GM12878 (cell line): ENCODE measurements at regions not wholly inside any gene's neighbourhood (a gene's known extent, or its start where the extent isn't known, plus 50 kb on each side); places are given as distances from the start of the nearest gene placed in this dataset.

Experiments
- ATAC-seq: fragments of 200-7000 bp; cut with Tn5 transposase; 3 replicates; pipeline ENCODE4 v1.9.1; 2020; ENCODE audit warnings: mild to moderate bottlenecking, moderate library complexity
- BruUV-seq: library from RNA; stranded (reverse); fragments of 400-500 nt; replicated peaks from 2 replicates; lab custom pipeline; 2021; lab: Mats Ljungman, UMichigan
- CTCF ChIA-PET: fragments of 300-600 bp; sonication (Branson Sonifier 250); formaldehyde crosslinking; extraction: SDS; loops from one replicate; lab custom pipeline; 2021; ENCODE audit warnings: inconsistent platforms; lab: Yijun Ruan, JAX
- POLR2A ChIA-PET: fragments of 350-600 bp; formaldehyde crosslinking; extraction: SDS; loops from one replicate; lab custom pipeline; 2021; ENCODE audit warnings: inconsistent platforms; lab: Charles Lee
- RAD21 ChIA-PET: fragments of 300-600 bp; sonication (Branson Sonifier 250); formaldehyde crosslinking; loops from one replicate; lab custom pipeline; 2023; ENCODE audit warnings: antibody characterized with exemption; ENCODE audit not compliant: unreplicated experiment; lab: Charles Lee
- SMC1A ChIA-PET: fragments of 300-600 bp; sonication (Branson Sonifier 250); formaldehyde crosslinking; loops from one replicate; lab custom pipeline; 2023; ENCODE audit not compliant: unreplicated experiment, uncharacterized antibody; lab: Charles Lee
- DNase-seq: peaks from one replicate; pipeline ENCODE4 v3.0.0-alpha.2; 2011; ENCODE audit warnings: low read depth, low spot score
- FAIRE-seq: peaks from 3 replicates; lab custom pipeline; 2011; peaks lifted over from hg19 to GRCh38; lab: Jason Lieb, UNC
- H2AFZ ChIP-seq: 2 replicates; pipeline ENCODE4 v1.6.0; 2011; ENCODE audit warnings: low read depth, low read length, control low read depth; ENCODE audit not compliant: control insufficient read depth
- H3K27ac ChIP-seq: 2 replicates; pipeline ENCODE4 v1.5.1; 2011; ENCODE audit warnings: control low read depth; ENCODE audit not compliant: control insufficient read depth, insufficient read depth
- H3K27me3 ChIP-seq, 2 experiments: replicated peaks in 1 of 2; 2 replicates each; pipeline versions ENCODE4 v1.6.0 to v1.6.1; 2011; ENCODE audit warnings: low read length in 1 of 2; ENCODE audit not compliant: control insufficient read depth in 2 of 2, insufficient read depth in 2 of 2
- H3K36me3 ChIP-seq, 2 experiments: 2 replicates each; pipeline ENCODE4 v1.5.1; 2011; ENCODE audit warnings: low read length in 1 of 2; ENCODE audit not compliant: control insufficient read depth in 2 of 2, insufficient read depth in 2 of 2
- H3K4me1 ChIP-seq: 2 replicates; pipeline ENCODE4 v1.6.1; 2011; ENCODE audit warnings: mild to moderate bottlenecking, low read length, moderate library complexity, mixed read lengths; ENCODE audit not compliant: control insufficient read depth, insufficient read depth
- H3K4me2 ChIP-seq: 2 replicates; pipeline ENCODE4 v1.6.0; 2011; ENCODE audit warnings: control low read depth; ENCODE audit not compliant: control insufficient read depth, insufficient read depth
- H3K4me3 ChIP-seq: fragments of 200-600 bp; sonication (generic); 2 replicates; pipeline ENCODE4 v1.5.1; 2016
- H3K79me2 ChIP-seq: 2 replicates; pipeline ENCODE4 v1.6.0; 2011; ENCODE audit warnings: low read length; ENCODE audit not compliant: control insufficient read depth, insufficient read depth
- H3K9ac ChIP-seq: 2 replicates; pipeline ENCODE4 v1.8.0; 2011; ENCODE audit warnings: low read length, control low read depth, mixed read lengths; ENCODE audit not compliant: control insufficient read depth, insufficient read depth
- H3K9me3 ChIP-seq: replicated peaks from 3 replicates; pipeline ENCODE4 v1.5.1; 2011; ENCODE audit warnings: mild to moderate bottlenecking, low read length; ENCODE audit not compliant: control insufficient read depth, insufficient read depth
- H4K20me1 ChIP-seq: 2 replicates; pipeline ENCODE4 v1.6.0; 2011; ENCODE audit not compliant: control insufficient read depth, insufficient read depth
- ATF7 ChIP-seq: fragments of 450-650 bp; IDR thresholded peaks from 2 replicates; pipeline ENCODE4 v1.6.1; 2016; ENCODE audit warnings: low read depth, mild to moderate bottlenecking
- CHD1 ChIP-seq: IDR thresholded peaks from 2 replicates; pipeline ENCODE4 v1.6.1; 2012; ENCODE audit warnings: low read depth, low read length, improper control_type of control experiment
- EP300 ChIP-seq, 2 experiments: fragments of 150-350 bp in 1 of 2; IDR thresholded peaks; 2 replicates each; pipeline ENCODE4 v1.6.1; 2011 to 2012; ENCODE audit warnings: low read depth in 2 of 2, low read length in 2 of 2, borderline replicate concordance in 1 of 2, improper control_type of control experiment in 1 of 2, inconsistent platforms in 1 of 2; ENCODE audit not compliant: control insufficient read depth in 1 of 2
- ESRRA ChIP-seq: IDR thresholded peaks from 2 replicates; pipeline ENCODE4 v1.6.1; 2012; ENCODE audit warnings: mild to moderate bottlenecking, low read length, improper control_type of control experiment
- ETV6 ChIP-seq, 2 experiments: fragments of 450-650 bp in 1 of 2; IDR thresholded peaks in 1 of 2; conservative IDR thresholded peaks in 1 of 2; 2 replicates each; pipeline ENCODE4 v1.6.1; 2014; ENCODE audit warnings: antibody characterized with exemption in 1 of 2, borderline replicate concordance in 1 of 2, low read depth in 1 of 2, mild to moderate bottlenecking in 1 of 2, moderate library complexity in 1 of 2
- HDAC2 ChIP-seq: fragments of 200-600 bp; sonication (generic); IDR thresholded peaks from 2 replicates; pipeline ENCODE4 v1.6.1; 2017
- IKZF1 ChIP-seq: fragments of 450-650 bp; conservative IDR thresholded peaks from 2 replicates; pipeline ENCODE4 v1.6.1; 2017; ENCODE audit warnings: antibody characterized with exemption, mild to moderate bottlenecking
- IKZF2 ChIP-seq, 2 experiments: fragments of 450-650 bp; IDR thresholded peaks; 2 replicates each; pipeline ENCODE4 v1.6.1; 2017; ENCODE audit warnings: mild to moderate bottlenecking in 2 of 2, moderate library complexity in 2 of 2
- MTA2 ChIP-seq: fragments of 450-650 bp; IDR thresholded peaks from 2 replicates; pipeline ENCODE4 v1.6.1; 2016; ENCODE audit warnings: low read depth, mild to moderate bottlenecking, moderate library complexity
- RB1 ChIP-seq: fragments of 450-650 bp; formaldehyde crosslinking; IDR thresholded peaks from 2 replicates; pipeline ENCODE4 v1.6.1; 2017; ENCODE audit warnings: mild to moderate bottlenecking, borderline replicate concordance
- RELB ChIP-seq: fragments of 450-650 bp; IDR thresholded peaks from 2 replicates; pipeline ENCODE4 v1.6.1; 2017; ENCODE audit warnings: low read depth, mild to moderate bottlenecking, moderate library complexity
- SPI1 ChIP-seq: IDR thresholded peaks from 2 replicates; pipeline ENCODE4 v1.6.1; 2011; ENCODE audit warnings: low read depth, mild to moderate bottlenecking, low read length, moderate library complexity, borderline replicate concordance; ENCODE audit not compliant: insufficient read depth
- YY1 ChIP-seq: IDR thresholded peaks from 2 replicates; pipeline ENCODE4 v1.6.1; 2011; ENCODE audit warnings: low read depth, mild to moderate bottlenecking, low read length
- ZNF217 ChIP-seq: fragments of 450-650 bp; IDR thresholded peaks from 2 replicates; pipeline ENCODE4 v1.6.1; 2017; ENCODE audit warnings: antibody characterized with exemption, mild to moderate bottlenecking
- WGBS: methylation state at CpG from one replicate; pipeline ENCODE4 v1.1.6; 2016; ENCODE audit warnings: low lambda C conversion rate; ENCODE audit not compliant: insufficient replicate concordance, insufficient coverage; ENCODE audit errors: missing lambda C conversion rate; 5-methylcytosine and 5-hydroxymethylcytosine counted together
- in situ Hi-C: fragments of 300-500 bp; cut with MboI; formaldehyde crosslinking; loops from 9 replicates; pipeline ENCODE4 v1.14.3; 2018; ENCODE audit warnings: mixed read lengths
- intact Hi-C: fragments of 100-400 bp; cut with micrococcal nuclease; formaldehyde crosslinking; loops from one replicate; pipeline ENCODE4 v1.14.2; 2022; ENCODE audit not compliant: unreplicated experiment

GRCh38 chr12:83960767-83961166 is 951.8 kb downstream of the SLC6A15 start:
- H2AFZ ChIP-seq: no peak overlapping the region
- CTCF ChIA-PET: interaction anchor here (0.6 to 2.0 kb wide), 3 partner anchors 9 to 1184 kb away, joined by 3 to 5 read pairs (median 4); no protein-coding TSS in a partner anchor
- no peaks in the 10 kb centered on the region for H3K79me2 ChIP-seq
- SMC1A ChIA-PET: interaction anchor here (1.4 to 3.0 kb wide), 3 partner anchors 8 to 10 kb away, joined by 4 to 14 read pairs (median 10); no protein-coding TSS in a partner anchor
- 0% methylated on average over 1 of the region's 1 CpG for WGBS
- H3K36me3 ChIP-seq: no peaks in the 10 kb centered on the region
- H3K9me3 ChIP-seq: no peaks in the 10 kb centered on the region
- BruUV-seq: no TSS peak
- no peak overlapping the region for H3K9ac ChIP-seq
- DNase-seq: no peak
- no peak for FAIRE-seq
- TF ChIP-seq ESRRA (no peak), IKZF2 (IDR thresholded peaks at IDR 0.05) (no peak)
- no peak overlapping the region for H3K4me2 ChIP-seq
- H3K27me3 ChIP-seq: no peaks in the 10 kb centered on the region
- POLR2A ChIA-PET: no interaction called here
- H4K20me1 ChIP-seq: no peaks in the 10 kb centered on the region
- no peak overlapping the region for H3K4me3 ChIP-seq
- no peak overlapping the region for H3K27ac ChIP-seq
- ATAC-seq: no peak
- intact Hi-C loops (no loop called here), in situ Hi-C loops (no loop called here)
- RAD21 ChIA-PET: interaction anchor here (0.6 to 2.5 kb wide), 2 partner anchors 8 to 22 kb away, joined by 3 to 6 read pairs; no protein-coding TSS in a partner anchor
- no peaks in the 10 kb centered on the region for H3K4me1 ChIP-seq

GRCh38 chr12:83958997-83959396 is 953.6 kb downstream of the SLC6A15 start:
- CTCF ChIA-PET: interaction anchor here (1.2 to 1.8 kb wide), 2 partner anchors 136 to 1273 kb away, joined by 3 to 5 read pairs; partner anchors contain the start of gene TMTC2
- no peaks in the 10 kb centered on the region for H3K4me1 ChIP-seq
- peak; percentile 5 for DNase-seq
- H3K4me2 ChIP-seq: no peak overlapping the region
- SMC1A ChIA-PET: interaction anchor here (0.6 to 3.0 kb wide), 4 partner anchors 9 to 18 kb away, joined by 3 to 14 read pairs (median 4); no protein-coding TSS in a partner anchor
- peak; percentile 91 for ATAC-seq
- H2AFZ ChIP-seq: no peak overlapping the region
- intact Hi-C loops: loop anchor here (10.0 kb wide), 1 partner anchor 1274 kb away; the partner anchor contains the start of gene TMTC2
- no peaks in the 10 kb centered on the region for H4K20me1 ChIP-seq
- POLR2A ChIA-PET: no interaction called here
- H3K9ac ChIP-seq: no peak overlapping the region
- no peak overlapping the region for H3K27ac ChIP-seq
- H3K27me3 ChIP-seq: no peaks in the 10 kb centered on the region
- BruUV-seq: no TSS peak
- H3K4me3 ChIP-seq: no peak overlapping the region
- H3K36me3 ChIP-seq: no peaks in the 10 kb centered on the region
- FAIRE-seq: no peak
- RAD21 ChIA-PET: interaction anchor here (1.5 to 2.5 kb wide), 4 partner anchors 10 to 133 kb away, joined by 3 to 6 read pairs (median 4); no protein-coding TSS in a partner anchor
- 0% methylated on average over 2 of the region's 2 CpGs for WGBS
- no peaks in the 10 kb centered on the region for H3K9me3 ChIP-seq
- no peaks in the 10 kb centered on the region for H3K79me2 ChIP-seq
- in situ Hi-C loops: no loop called here
- TF ChIP-seq HDAC2: no peak
- TF ChIP-seq CHD1: no peak
- peak; percentile 61; the same call in 1 of the 2 replicates for TF ChIP-seq ZNF217
- peak; percentile 55; the same call in 1 of the 2 replicates for TF ChIP-seq MTA2
- TF ChIP-seq ESRRA: no peak
- no peak for TF ChIP-seq YY1
- peak; percentile 63 for TF ChIP-seq ATF7
- peak; percentile 75 to 78; a peak in 2 of 4 replicates for TF ChIP-seq IKZF2 (IDR thresholded peaks at IDR 0.05)
- no peak for TF ChIP-seq SPI1
- peak; percentile 74 for TF ChIP-seq IKZF1
- TF ChIP-seq ETV6 (conservative IDR thresholded peaks at IDR 0.05 in 1 of 2, IDR thresholded peaks at IDR 0.05 in 1 of 2; ENCODE audit: borderline replicate concordance in 1 of 2, low read depth in 1 of 2): no peak
- no peak for TF ChIP-seq RB1
- peak; percentile 87 for TF ChIP-seq RELB
- TF ChIP-seq EP300 (IDR thresholded peaks at IDR 0.05; ENCODE audit: borderline replicate concordance in 1 of 2, control insufficient read depth in 1 of 2, low read depth in 2 of 2, low read length in 2 of 2): no peak
